HEK293 (cell line): ENCODE measurements at regions not wholly inside any gene's neighbourhood (a gene's known extent, or its start where the extent isn't known, plus 50 kb on each side); places are given as distances from the start of the nearest gene placed in this dataset.

Experiments
- CTCF ChIA-PET: fragments of 350-600 bp; formaldehyde crosslinking; extraction: SDS; loops from one replicate; lab custom pipeline; 2021; ENCODE audit warnings: antibody characterized with exemption; lab: Yijun Ruan, JAX
- POLR2A ChIA-PET: fragments of 300-600 bp; formaldehyde crosslinking; extraction: SDS; loops from one replicate; lab custom pipeline; 2020; ENCODE audit warnings: antibody characterized with exemption, inconsistent platforms; lab: Yijun Ruan, JAX
- H3K27ac ChIP-seq: fragments of 200-500 bp; sonication (Bioruptor generic); 2 replicates; pipeline ENCODE4 v1.5.1; 2014; ENCODE audit warnings: low read depth, low read length, control low read depth, inconsistent platforms; ENCODE audit errors: extremely low read depth
- H3K36me3 ChIP-seq, 2 experiments: fragments of 200-500 bp in 1 of 2; sonication (Bioruptor generic) in 1 of 2; 1 replicate in 1 of 2; 2 replicates in 1 of 2; pipeline ENCODE4 v1.5.1; 2014 to 2017; ENCODE audit warnings: inconsistent platforms in 2 of 2, low read length in 2 of 2; ENCODE audit not compliant: control insufficient read depth in 2 of 2, insufficient read depth in 1 of 2
- H3K4me1 ChIP-seq: fragments of 200-500 bp; sonication (Bioruptor generic); 2 replicates; pipeline ENCODE4 v1.5.1; 2014; ENCODE audit warnings: mild to moderate bottlenecking, low read length, inconsistent platforms; ENCODE audit not compliant: control insufficient read depth, insufficient read depth
- H3K4me3 ChIP-seq: 2 replicates; pipeline ENCODE4 v1.5.1; 2011; ENCODE audit warnings: low read depth, mild to moderate bottlenecking, control low read depth, low read length, moderate library complexity
- H3K9me3 ChIP-seq: fragments of 200-500 bp; sonication (Bioruptor generic); 2 replicates; pipeline ENCODE4 v1.5.1; 2014; ENCODE audit warnings: low read depth, low read length, inconsistent platforms; ENCODE audit not compliant: control insufficient read depth, insufficient read depth
- GLI2 ChIP-seq: fragments of 450-650 bp; formaldehyde crosslinking; IDR thresholded peaks from 2 replicates; pipeline ENCODE4; 2017; ENCODE audit warnings: missing biosample characterization, missing genetic modification characterization, low read depth, borderline replicate concordance
- GLI4 ChIP-seq: fragments of 450-650 bp; formaldehyde crosslinking; IDR thresholded peaks from 2 replicates; pipeline ENCODE4 v1.5.1; 2016; ENCODE audit warnings: missing biosample characterization, missing genetic modification characterization
- GLIS1 ChIP-seq: fragments of 450-650 bp; formaldehyde crosslinking; IDR thresholded peaks from 2 replicates; pipeline ENCODE4 v1.5.1; 2016; ENCODE audit warnings: missing biosample characterization, missing genetic modification characterization
- KLF10 ChIP-seq: fragments of 450-650 bp; IDR thresholded peaks from 2 replicates; pipeline ENCODE4 v1.5.1; 2018; ENCODE audit warnings: missing biosample characterization, mild to moderate bottlenecking, missing genetic modification characterization
- MEIS1 ChIP-seq: sonication (generic); formaldehyde crosslinking; IDR thresholded peaks from 2 replicates; pipeline ENCODE4 v1.8.1; 2022; ENCODE audit warnings: missing genetic modification reagents, mild to moderate bottlenecking, borderline replicate concordance
- OSR2 ChIP-seq: fragments of 450-650 bp; formaldehyde crosslinking; IDR thresholded peaks from 2 replicates; pipeline ENCODE4 v1.5.1; 2016; ENCODE audit warnings: missing biosample characterization, missing genetic modification characterization
- SETDB1 ChIP-seq: IDR thresholded peaks from one replicate; pipeline ENCODE4 v1.6.1; 2017; ENCODE audit warnings: mild to moderate bottlenecking, low read length, moderate library complexity, mixed read lengths; ENCODE audit not compliant: insufficient read length
- TRIM28 ChIP-seq: IDR thresholded peaks from 2 replicates; pipeline ENCODE4 v1.6.1; 2011; ENCODE audit warnings: low read length, control low read depth, borderline replicate concordance
- ZBTB17 ChIP-seq: fragments of 450-650 bp; formaldehyde crosslinking; IDR thresholded peaks from 2 replicates; pipeline ENCODE4 v1.5.1; 2016; ENCODE audit warnings: missing biosample characterization, missing genetic modification characterization
- ZBTB7A ChIP-seq: fragments of 450-650 bp; formaldehyde crosslinking; IDR thresholded peaks from 2 replicates; pipeline ENCODE4 v1.5.1; 2016; ENCODE audit warnings: low read depth, missing biosample characterization, missing genetic modification characterization
- ZFHX2 ChIP-seq: fragments of 450-650 bp; formaldehyde crosslinking; conservative IDR thresholded peaks from 2 replicates; pipeline ENCODE4 v1.5.1; 2016; ENCODE audit warnings: missing biosample characterization, missing genetic modification characterization
- ZFP69B ChIP-seq: fragments of 450-650 bp; formaldehyde crosslinking; IDR thresholded peaks from 2 replicates; pipeline ENCODE4 v1.5.1; 2016; ENCODE audit warnings: missing biosample characterization, missing genetic modification characterization
- ZNF133 ChIP-seq: fragments of 450-650 bp; formaldehyde crosslinking; IDR thresholded peaks from 2 replicates; pipeline ENCODE4 v1.5.1; 2016; ENCODE audit warnings: missing biosample characterization, missing genetic modification characterization
- ZNF169 ChIP-seq: fragments of 450-650 bp; formaldehyde crosslinking; IDR thresholded peaks from 2 replicates; pipeline ENCODE4 v1.5.1; 2016; ENCODE audit warnings: missing biosample characterization, missing genetic modification characterization
- ZNF184 ChIP-seq: fragments of 450-650 bp; IDR thresholded peaks from 2 replicates; pipeline ENCODE4 v1.5.1; 2018; ENCODE audit warnings: missing biosample characterization, mild to moderate bottlenecking, missing genetic modification characterization
- ZNF202 ChIP-seq: fragments of 450-650 bp; formaldehyde crosslinking; IDR thresholded peaks from 2 replicates; pipeline ENCODE4 v1.5.1; 2016; ENCODE audit warnings: missing biosample characterization, missing genetic modification characterization, borderline replicate concordance
- ZNF211 ChIP-seq: fragments of 450-650 bp; formaldehyde crosslinking; IDR thresholded peaks from 2 replicates; pipeline ENCODE4 v1.5.1; 2016; ENCODE audit warnings: low read depth, missing biosample characterization, missing genetic modification characterization
- ZNF354C ChIP-seq: fragments of 450-650 bp; formaldehyde crosslinking; IDR thresholded peaks from 2 replicates; pipeline ENCODE4 v1.5.1; 2016; ENCODE audit warnings: missing biosample characterization, missing genetic modification characterization, low read depth, borderline replicate concordance
- ZNF391 ChIP-seq: fragments of 450-650 bp; formaldehyde crosslinking; IDR thresholded peaks from 2 replicates; pipeline ENCODE4 v1.5.1; 2016; ENCODE audit warnings: low read depth, missing biosample characterization, missing genetic modification characterization, borderline replicate concordance
- ZNF394 ChIP-seq: fragments of 450-650 bp; formaldehyde crosslinking; IDR thresholded peaks from 2 replicates; pipeline ENCODE4 v1.5.1; 2016; ENCODE audit warnings: missing biosample characterization, missing genetic modification characterization, mild to moderate bottlenecking, moderate library complexity, borderline replicate concordance
- ZNF596 ChIP-seq: fragments of 450-650 bp; IDR thresholded peaks from 2 replicates; pipeline ENCODE4 v1.5.0; 2018; ENCODE audit warnings: missing biosample characterization, mild to moderate bottlenecking, missing genetic modification characterization, moderate library complexity
- ZNF747 ChIP-seq: fragments of 450-650 bp; formaldehyde crosslinking; IDR thresholded peaks from 2 replicates; pipeline ENCODE4 v1.5.1; 2016; ENCODE audit warnings: missing biosample characterization, missing genetic modification characterization
- ZNF843 ChIP-seq: fragments of 450-650 bp; formaldehyde crosslinking; IDR thresholded peaks from 2 replicates; pipeline ENCODE4 v1.5.1; 2016; ENCODE audit warnings: missing biosample characterization, missing genetic modification characterization
- TF ChIP-seq, protein P1 (sequence below): fragments of 450-650 bp; formaldehyde crosslinking; IDR thresholded peaks from 2 replicates; pipeline ENCODE4 v1.5.1; 2016; ENCODE audit warnings: missing biosample characterization, missing genetic modification characterization
- TF ChIP-seq, protein P2 (sequence below): fragments of 450-650 bp; formaldehyde crosslinking; IDR thresholded peaks from 2 replicates; pipeline ENCODE4 v1.5.1; 2016; ENCODE audit warnings: missing biosample characterization, missing genetic modification characterization

DNA sequence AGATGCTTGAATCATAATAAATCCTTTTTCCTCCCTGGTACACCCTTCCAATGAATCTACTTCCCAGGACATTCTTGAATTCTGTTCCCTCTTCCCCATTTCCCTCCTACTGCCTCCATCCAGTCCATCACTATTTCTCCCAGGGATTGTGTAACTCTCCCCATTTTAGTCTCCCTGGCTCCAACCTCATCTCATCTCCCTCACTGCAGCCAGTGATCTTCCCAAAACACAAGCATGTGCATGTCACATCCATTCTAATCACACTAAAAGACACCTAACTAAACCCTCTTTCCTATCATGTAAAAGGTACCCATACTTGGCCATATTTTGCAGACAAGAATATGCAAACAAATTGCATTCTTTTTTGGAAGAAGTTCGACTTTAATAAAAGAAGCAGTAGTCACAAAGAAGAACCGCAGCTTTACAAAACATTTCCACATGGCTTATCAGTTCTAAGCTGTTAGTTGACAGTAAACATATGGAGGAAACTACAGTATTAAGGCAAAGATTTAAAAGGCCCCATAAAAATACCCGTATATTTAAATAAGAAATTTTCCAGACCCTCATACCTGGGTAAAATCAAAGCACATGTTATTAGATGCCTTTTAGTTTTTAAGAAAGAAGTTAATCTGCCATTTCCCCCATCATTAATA lies 111.0 kb downstream of the KCTD12 start:
- TF ChIP-seq ZFP69B (tag by site-specific recombination) (no peak), SETDB1 (no peak), ZNF391 (no peak), ZBTB7A (tag by site-specific recombination) (no peak), ZFHX2 (tag by site-specific recombination) (no peak), GLIS1 (tag by site-specific recombination) (no peak), ZNF843 (tag by site-specific recombination) (no peak), ZNF747 (no peak), ZNF184 (tag by site-specific recombination) (no peak), ZNF202 (no peak), GLI2 (tag by site-specific recombination) (no peak), KLF10 (tag by site-specific recombination) (no peak), ZNF354C (no peak), ZBTB17 (tag by site-specific recombination) (no peak), TRIM28 (no peak), OSR2 (tag by site-specific recombination) (no peak), ZNF133 (tag by site-specific recombination) (no peak)
- TF ChIP-seq, protein P1, sequence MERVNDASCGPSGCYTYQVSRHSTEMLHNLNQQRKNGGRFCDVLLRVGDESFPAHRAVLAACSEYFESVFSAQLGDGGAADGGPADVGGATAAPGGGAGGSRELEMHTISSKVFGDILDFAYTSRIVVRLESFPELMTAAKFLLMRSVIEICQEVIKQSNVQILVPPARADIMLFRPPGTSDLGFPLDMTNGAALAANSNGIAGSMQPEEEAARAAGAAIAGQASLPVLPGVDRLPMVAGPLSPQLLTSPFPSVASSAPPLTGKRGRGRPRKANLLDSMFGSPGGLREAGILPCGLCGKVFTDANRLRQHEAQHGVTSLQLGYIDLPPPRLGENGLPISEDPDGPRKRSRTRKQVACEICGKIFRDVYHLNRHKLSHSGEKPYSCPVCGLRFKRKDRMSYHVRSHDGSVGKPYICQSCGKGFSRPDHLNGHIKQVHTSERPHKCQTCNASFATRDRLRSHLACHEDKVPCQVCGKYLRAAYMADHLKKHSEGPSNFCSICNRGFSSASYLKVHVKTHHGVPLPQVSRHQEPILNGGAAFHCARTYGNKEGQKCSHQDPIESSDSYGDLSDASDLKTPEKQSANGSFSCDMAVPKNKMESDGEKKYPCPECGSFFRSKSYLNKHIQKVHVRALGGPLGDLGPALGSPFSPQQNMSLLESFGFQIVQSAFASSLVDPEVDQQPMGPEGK (tag by site-specific recombination): no peak
- TF ChIP-seq, protein P2, sequence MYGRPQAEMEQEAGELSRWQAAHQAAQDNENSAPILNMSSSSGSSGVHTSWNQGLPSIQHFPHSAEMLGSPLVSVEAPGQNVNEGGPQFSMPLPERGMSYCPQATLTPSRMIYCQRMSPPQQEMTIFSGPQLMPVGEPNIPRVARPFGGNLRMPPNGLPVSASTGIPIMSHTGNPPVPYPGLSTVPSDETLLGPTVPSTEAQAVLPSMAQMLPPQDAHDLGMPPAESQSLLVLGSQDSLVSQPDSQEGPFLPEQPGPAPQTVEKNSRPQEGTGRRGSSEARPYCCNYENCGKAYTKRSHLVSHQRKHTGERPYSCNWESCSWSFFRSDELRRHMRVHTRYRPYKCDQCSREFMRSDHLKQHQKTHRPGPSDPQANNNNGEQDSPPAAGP (tag by site-specific recombination): no peak
- CTCF ChIA-PET: no interaction called here
- Histone ChIP-seq H3K4me3 (no peak overlapping the region), H3K27ac (no peak overlapping the region), H3K9me3 (no peaks in the 10 kb centered on the region), H3K4me1 (no peaks in the 10 kb centered on the region), H3K36me3 (no peaks in the 10 kb centered on the region)
- POLR2A ChIA-PET: no interaction called here

DNA sequence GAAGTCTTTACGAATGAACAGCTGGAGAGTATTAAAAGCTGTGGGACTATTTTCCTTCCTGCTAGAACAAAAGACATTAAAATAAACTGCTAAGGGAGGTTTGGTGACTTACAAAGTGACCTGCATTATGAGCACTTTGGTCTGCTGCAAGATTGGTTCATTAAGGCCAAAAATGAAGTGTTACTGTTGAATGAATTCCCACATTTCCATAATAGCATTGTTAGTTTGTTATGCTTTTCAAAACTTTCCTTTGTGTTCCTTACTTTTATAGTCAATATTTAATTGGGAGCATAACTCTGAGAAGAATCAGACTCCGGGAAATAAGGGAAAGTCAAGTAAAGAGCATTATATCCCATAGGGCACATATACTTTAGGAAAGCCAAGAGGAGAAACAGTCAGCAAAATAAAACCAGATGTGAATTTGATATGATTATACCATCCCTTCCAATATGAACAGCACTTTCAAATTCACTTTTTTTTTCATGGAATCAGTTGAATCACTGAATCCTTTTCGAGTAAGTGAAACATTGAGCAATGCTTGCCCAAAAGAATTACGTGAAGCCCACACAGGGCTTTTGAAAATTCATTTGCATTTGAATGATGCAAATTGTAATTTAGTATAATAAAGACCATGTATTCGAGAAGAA lies 112.6 kb downstream of the KCTD12 start:
- Histone ChIP-seq H3K4me3 (no peak overlapping the region), H3K4me1 (no peaks in the 10 kb centered on the region), H3K9me3 (no peaks in the 10 kb centered on the region), H3K36me3 (no peaks in the 10 kb centered on the region), H3K27ac (no peak overlapping the region)
- CTCF ChIA-PET: no interaction called here
- TF ChIP-seq GLIS1 (tag by site-specific recombination) (no peak), OSR2 (tag by site-specific recombination) (no peak), ZNF596 (tag by site-specific recombination) (no peak), GLI4 (no peak), ZNF394 (no peak), ZNF211 (tag by site-specific recombination) (no peak), ZNF169 (tag by site-specific recombination) (no peak), MEIS1 (CRISPR knock-in tag) (no peak)
- POLR2A ChIA-PET: no interaction called here
